Left lung (tissue), 4 donors: ENCODE measurements at regions not wholly inside any gene's neighbourhood (a gene's known extent, or its start where the extent isn't known, plus 50 kb on each side); places are given as distances from the start of the nearest gene placed in this dataset.

Experiments used
- ATAC-seq: fragments of 200-7000 bp; cut with Tn5 transposase; one replicate; pipeline ENCODE4 v1.9.1; 2020; ENCODE audit warnings: moderate library complexity
- DNase-seq, 4 donors: peaks; one replicate each; pipeline ENCODE4 v3.0.0-alpha.2; 2013 to 2020
- H3K27ac ChIP-seq, 2 donors: fragments of 200-600 bp; sonication (generic) in 1 of 2; one replicate each; pipeline versions ENCODE4 v1.5.0 to v1.8.0; 2020 to 2021
- H3K27me3 ChIP-seq, 2 donors: fragments of 200-600 bp; sonication (generic) in 1 of 2; one replicate each; pipeline versions ENCODE4 v1.5.0 to v1.8.0; 2020 to 2021
- H3K36me3 ChIP-seq, 2 donors: fragments of 200-600 bp; sonication (generic) in 1 of 2; one replicate each; pipeline versions ENCODE4 v1.5.0 to v1.8.0; 2020 to 2021
- H3K4me1 ChIP-seq, 2 donors: fragments of 200-600 bp; one replicate each; pipeline ENCODE4 v1.8.0; 2021
- H3K4me3 ChIP-seq, 2 donors: fragments of 200-600 bp; sonication (generic) in 1 of 2; one replicate each; pipeline versions ENCODE4 v1.5.0 to v1.8.0; 2020 to 2021; ENCODE audit warnings: mild to moderate bottlenecking in 1 of 2
- H3K9me3 ChIP-seq, 2 donors: fragments of 200-600 bp; sonication (generic) in 1 of 2; one replicate each; pipeline versions ENCODE4 v1.5.0 to v1.8.0; 2020 to 2021
- CTCF ChIP-seq, 2 donors: fragments of 200-600 bp; sonication (generic) in 1 of 2; IDR thresholded peaks; one replicate each; pipeline versions ENCODE4 v1.5.0 to v1.8.0; 2021; ENCODE audit warnings: antibody characterized with exemption in 2 of 2
- intact Hi-C, 2 donors: fragments of 100-400 bp; cut with DNase I; formaldehyde crosslinking; loops; one replicate each; pipeline versions ENCODE4 v1.11.2 to v1.14.2; 2022
- donor health status: DM: no; HTN: yes; CAD: no.
- donor health status: DM: no; HTN: no; CAD: no.

DNA sequence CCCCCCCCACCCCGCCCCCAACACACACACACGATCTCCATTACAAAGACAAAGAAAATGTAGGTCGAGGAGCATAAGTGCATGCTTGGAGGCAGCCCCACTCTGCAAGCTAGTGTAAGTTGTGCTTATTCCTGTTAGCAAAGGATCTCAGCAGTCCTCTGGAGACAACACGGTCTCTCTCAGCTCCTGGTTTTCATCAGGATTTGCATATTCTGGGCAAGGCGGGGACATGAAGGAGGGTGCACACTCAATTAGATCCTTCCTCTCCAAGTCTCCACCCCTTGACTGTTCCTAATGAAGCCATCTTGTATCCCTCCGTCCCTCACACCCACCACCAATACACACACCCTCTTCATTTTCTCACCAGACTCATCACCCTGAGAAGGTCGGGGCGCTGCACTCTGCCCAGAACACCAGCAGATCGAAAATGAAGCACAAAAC lies 63.8 kb downstream of the MRPL46 start:
- Histone ChIP-seq H3K9me3 (no peaks in the 10 kb centered on the region), H3K36me3 (no peaks in the 10 kb centered on the region), H3K27ac (no peak overlapping the region), H3K4me1 (no peaks in the 10 kb centered on the region), H3K4me3 (no peak overlapping the region), H3K27me3 (peaks cover 0 to 5% of the 10 kb centered on the region in 2 donors)
- no peak for TF ChIP-seq CTCF (IDR thresholded peaks at IDR 0.05)
- no peak for DNase-seq
- no peak for ATAC-seq
- intact Hi-C loops, result no loop called here

DNA sequence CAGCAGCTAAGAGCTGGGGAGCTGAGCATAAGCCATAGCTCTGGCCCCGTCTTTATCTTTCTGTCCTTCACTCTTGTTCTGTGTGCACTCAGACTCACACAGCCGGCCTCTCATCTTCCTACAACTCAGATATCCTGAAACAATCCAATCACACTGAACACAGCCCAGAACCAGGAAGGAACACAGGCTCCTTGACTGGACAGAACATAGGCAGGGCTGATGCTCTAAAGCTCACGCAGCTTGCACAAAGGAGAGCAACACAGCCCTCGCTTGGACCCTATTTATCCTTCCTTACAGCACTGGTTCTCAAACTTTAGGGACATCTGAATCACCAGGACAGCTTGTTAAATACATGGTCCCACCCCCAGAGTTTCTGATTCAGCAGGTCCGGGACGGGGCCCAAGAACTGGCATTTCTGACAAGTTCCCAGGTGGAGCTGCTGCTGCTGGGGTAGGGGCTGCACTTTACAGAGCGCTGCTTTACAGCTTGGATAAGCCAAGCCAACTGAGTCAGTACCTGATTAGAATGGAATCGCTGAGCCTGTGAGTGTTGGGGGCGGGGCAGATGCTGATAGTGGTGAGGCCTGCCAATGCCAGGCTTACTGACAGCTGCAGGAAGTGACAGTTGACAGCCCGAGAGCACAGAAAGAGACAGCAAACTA lies 65.1 kb downstream of the MRPL46 start:
- H3K4me3 ChIP-seq, result no peak overlapping the region
- no peaks in the 10 kb centered on the region for H3K36me3 ChIP-seq
- ATAC-seq (no peak), DNase-seq (no peak)
- no peak overlapping the region for H3K27ac ChIP-seq
- intact Hi-C loops, result no loop called here
- no peaks in the 10 kb centered on the region for H3K9me3 ChIP-seq
- peaks cover 0 to 5% of the 10 kb centered on the region in 2 donors for H3K27me3 ChIP-seq
- no peak for TF ChIP-seq CTCF (IDR thresholded peaks at IDR 0.05)
- no peaks in the 10 kb centered on the region for H3K4me1 ChIP-seq

GRCh38 chr15:88401251-88401995 lies 65.8 kb downstream of the MRPL46 start:
- DNase-seq (no peak), ATAC-seq (no peak)
- Histone ChIP-seq H3K9me3 (no peaks in the 10 kb centered on the region), H3K27ac (no peak overlapping the region), H3K27me3 (peaks cover 0 to 5% of the 10 kb centered on the region in 2 donors), H3K36me3 (no peaks in the 10 kb centered on the region), H3K4me1 (no peaks in the 10 kb centered on the region), H3K4me3 (no peak overlapping the region)
- intact Hi-C loops, result no loop called here
- TF ChIP-seq CTCF (IDR thresholded peaks at IDR 0.05), result no peak

GRCh38 chr15:88400591-88401250 lies 66.5 kb downstream of the MRPL46 start:
- Histone ChIP-seq H3K9me3 (no peaks in the 10 kb centered on the region), H3K36me3 (no peaks in the 10 kb centered on the region), H3K27me3 (peaks cover 0 to 5% of the 10 kb centered on the region in 2 donors), H3K27ac (no peak overlapping the region), H3K4me3 (no peak overlapping the region), H3K4me1 (no peaks in the 10 kb centered on the region)
- ATAC-seq, result no peak
- intact Hi-C loops, result no loop called here
- no peak for TF ChIP-seq CTCF (IDR thresholded peaks at IDR 0.05)
- no peak for DNase-seq

DNA sequence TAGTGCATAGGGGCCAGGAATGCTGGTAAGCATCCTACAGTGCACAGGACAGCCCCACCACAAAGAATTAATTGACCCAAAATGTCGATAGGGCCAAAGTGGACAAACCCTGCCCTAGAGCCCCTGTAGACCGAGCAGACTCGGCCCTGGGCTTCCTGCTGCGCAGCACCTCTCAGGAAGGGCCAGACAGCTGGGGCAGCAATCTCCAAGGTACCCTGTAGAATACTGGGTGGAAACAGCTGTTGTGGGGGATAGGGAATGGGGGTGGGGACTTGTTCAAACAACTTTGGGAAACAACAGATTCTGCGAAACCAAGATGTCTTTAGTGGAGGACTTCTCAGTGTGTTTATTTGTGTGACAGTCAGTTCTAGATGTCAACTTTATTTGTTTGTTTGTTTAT lies 67.1 kb downstream of the MRPL46 start:
- ATAC-seq (no peak), DNase-seq (no peak)
- H3K4me1 ChIP-seq, result no peaks in the 10 kb centered on the region
- H3K9me3 ChIP-seq, result no peaks in the 10 kb centered on the region
- H3K36me3 ChIP-seq, result no peaks in the 10 kb centered on the region
- no peak overlapping the region for H3K4me3 ChIP-seq
- no peak overlapping the region for H3K27ac ChIP-seq
- no peak for TF ChIP-seq CTCF (IDR thresholded peaks at IDR 0.05)
- H3K27me3 ChIP-seq, result peaks cover 0 to 5% of the 10 kb centered on the region in 2 donors
- intact Hi-C loops, result no loop called here
